ENCODE measurements at regions not wholly inside any gene's neighbourhood (a gene's known extent, or its start where the extent isn't known, plus 50 kb on each side); places are given as distances from the start of the nearest gene placed in this dataset.
"Not testable (repeated sequence)": the region's sequence is repeated elsewhere in the genome, so short reads cannot be mapped to it uniquely, and the experiment has no call there.

DNA sequence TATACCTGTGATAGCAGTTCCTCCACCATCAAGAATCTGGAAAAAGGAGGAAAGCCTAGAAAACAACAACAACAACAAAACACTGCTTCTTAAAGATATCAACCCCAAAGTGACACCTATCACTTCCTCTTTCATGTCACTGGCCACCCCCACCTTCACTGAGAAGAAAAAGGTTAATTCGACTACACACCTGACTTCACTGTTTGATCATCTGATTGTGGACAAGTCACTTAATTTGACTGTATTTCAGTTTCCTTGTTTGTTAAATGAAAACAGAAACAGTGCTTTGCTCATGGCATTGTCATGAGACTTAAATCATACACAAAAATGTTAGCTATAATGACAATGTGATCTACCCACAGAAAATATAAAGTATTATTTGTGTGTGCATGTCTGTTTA, 280.6 kb upstream of the SULF2 start:
- no peak for DNase-seq (ENCODE audit: low read depth in 2 of 3, low spot score in 1 of 3)

DNA sequence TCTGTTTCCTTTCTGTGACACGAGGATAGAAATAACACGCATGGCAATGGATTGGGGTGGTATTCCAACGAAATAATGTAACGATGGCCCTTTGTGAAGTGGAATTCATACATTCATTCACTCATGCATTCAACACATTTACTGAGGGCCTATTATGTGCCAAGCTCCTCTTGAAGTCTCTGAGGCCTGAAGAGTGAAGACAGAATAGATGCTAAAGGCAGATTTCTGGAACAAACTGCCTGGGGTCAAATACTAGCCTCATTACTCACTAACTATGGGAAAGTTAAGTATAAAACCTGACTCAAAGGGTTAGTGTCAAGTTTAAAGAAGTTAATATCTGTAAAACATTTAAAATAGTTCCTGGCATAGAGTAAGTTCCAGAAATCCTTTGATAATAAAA, 279.6 kb upstream of the SULF2 start:
- DNase-seq (ENCODE audit: low read depth in 2 of 3, low spot score in 1 of 3): no peak

DNA sequence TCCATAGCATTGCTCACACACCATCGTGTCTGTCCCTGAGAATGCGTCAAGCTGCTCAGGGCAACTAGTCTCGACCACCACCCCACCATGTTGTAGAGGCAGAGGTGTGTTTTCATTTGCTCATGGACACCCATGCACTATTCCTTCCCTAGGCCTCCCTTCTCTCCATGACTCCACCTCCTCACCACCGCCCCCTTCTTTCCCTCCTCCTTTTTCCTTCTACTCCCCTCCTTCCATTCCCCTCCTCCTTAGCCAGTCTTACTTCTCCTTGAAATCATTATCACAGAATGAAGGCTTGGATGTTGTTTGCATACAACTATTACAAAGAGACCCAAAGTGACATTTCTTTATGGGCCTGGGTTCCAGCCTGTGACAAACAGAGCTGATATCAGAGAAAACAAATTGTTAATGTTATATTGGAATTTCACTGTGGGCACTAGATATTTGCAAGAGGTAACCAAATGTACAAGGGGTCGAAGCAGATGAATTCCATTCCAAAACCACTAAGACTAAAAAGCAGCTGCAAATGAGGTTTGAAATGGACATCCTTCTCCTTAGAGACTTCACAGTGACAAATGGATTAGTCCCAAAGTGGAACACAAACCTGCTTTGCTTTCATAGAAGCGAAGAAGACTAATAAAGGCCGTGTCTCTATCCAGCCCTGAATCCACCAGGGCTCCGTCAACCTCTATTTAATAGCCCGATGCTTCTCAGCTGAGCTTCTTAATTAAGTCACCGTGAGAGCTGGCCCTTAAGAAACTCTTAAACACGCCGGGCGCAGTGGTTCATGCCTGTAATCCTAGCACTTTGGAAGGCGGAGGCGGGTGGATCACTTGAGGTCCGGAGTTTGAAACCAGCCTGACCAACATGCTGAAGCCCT, 275.8 kb upstream of the SULF2 start:
- DNase-seq (ENCODE audit: low read depth in 2 of 3, low spot score in 1 of 3): no peak

DNA sequence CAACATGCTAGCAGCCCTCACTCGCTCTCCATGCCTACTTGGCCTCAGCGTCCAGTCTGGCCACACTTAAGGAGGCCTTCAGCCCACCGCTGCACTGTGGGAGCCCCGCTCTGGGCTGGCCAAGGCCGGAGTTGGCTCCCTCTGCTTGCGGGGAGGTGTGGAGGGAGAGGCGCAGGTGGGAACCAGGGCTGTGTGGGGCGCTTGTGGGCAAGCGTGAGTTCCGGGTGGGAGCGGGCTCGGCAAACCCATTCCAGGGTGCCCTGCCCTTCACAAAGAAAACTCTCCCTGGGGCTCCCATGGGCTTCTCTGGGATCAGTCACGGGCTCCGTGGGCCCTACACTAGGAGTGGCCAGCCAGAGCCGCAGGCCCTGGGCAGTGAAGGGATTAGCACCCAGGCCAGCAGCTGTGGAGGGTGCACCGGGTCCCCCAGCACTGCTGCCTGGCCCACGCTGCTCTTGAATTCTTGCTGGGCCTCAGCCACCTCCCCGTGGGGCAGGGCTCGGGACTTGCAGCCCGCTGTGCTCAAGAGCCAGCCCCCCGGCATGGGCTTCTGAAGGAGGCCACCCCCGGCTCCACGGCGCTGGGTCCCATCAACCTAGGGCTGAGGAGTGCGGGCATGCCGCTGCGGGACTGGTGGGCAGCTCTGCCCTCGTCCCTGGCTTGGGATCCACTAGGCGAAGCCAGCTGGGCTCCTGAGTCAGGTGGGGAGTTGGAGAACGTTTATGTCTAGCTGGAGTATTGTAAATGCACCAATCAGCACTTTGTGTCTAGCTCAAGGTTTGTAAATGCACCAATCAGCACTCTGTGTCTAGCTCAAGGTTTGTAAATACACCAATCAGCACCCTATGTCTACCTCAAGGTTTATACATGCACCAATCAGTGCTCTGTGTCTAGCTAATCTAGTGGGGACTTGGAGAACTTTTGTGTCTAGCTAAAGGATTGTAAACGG, 273.6 kb upstream of the SULF2 start:
- DNase-seq (ENCODE audit: low read depth in 2 of 3, low spot score in 1 of 3): no peak

DNA sequence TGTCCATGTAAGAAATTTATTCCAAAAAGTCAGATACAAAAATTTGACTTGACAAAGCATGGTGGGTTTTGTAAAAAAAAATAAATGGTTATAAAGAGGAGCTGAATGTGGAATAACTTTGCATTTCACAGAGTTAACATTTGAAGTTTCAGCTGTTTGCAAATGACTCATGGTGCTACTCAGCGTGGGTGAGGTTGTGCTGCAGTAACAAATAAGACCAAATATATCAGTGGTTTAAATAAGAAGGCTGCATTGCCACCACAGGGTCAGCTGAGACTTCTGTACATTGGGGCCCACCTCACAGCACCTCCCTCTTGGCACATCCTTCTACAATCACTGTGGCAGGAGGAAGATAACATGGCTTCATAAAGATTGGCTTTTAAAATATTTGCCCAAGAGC, 272.5 kb upstream of the SULF2 start:
- no peak for DNase-seq (ENCODE audit: low read depth in 2 of 3, low spot score in 1 of 3)

DNA sequence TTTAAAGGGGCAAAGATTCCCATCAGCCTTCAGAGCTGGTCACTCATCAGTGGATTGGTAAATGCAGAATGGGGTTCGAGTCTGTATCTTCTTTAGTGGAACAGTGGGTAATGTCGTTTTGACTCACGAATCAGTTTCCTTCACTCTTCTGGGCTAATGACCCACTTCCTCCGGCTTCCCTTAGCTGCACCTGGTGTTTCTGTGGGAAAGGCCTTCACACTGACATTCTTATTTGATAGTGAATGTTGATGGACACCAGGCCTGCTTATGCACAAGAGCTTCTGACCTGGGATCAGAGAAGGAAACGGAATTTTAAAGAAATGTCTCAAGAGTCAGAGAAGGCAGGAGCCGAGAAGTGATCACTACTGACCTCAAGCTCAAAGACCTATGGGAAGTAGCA, 272.0 kb upstream of the SULF2 start:
- DNase-seq (ENCODE audit: low read depth in 2 of 3, low spot score in 1 of 3): no peak

DNA sequence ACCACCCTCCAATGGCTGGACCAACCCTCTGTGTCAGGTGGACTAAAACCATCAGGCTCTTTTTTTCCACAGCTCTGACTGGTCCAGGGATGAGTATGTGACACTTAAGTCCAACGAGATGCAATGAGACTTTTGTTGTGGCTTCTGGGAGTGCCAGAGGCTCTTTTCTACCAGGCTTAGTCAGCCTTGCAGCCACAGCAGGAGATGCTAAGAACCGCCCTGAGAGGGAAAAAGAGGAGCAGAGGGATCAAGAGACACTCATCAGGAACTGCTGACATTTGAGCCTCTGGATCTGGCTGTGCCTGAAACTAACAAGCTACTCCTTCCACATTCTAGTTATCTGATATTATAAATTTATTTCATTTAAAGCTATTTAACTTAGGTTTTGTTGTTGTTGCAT, 270.9 kb upstream of the SULF2 start:
- no peak for DNase-seq (ENCODE audit: low read depth in 2 of 3, low spot score in 1 of 3)

DNA sequence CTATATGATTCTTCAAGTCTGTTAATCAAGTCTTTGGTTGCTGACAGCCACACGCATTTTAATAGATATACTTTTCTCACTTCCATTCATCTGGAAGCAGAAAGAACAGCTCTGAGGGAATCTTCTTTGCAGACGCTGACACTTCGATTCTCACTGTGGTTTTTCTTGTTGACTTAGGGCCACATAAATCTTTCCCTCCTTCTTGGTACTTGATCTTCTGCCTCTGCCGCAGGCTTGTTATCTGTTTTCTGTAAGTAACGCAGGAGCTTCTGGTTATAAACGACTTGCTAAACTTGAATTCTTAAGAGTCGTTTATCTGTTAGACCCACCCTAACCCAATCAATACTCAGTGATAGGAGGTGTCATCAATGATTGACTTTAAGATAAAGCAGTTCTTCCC, 268.8 kb upstream of the SULF2 start:
- DNase-seq (ENCODE audit: low read depth in 2 of 3, low spot score in 1 of 3): no peak

DNA sequence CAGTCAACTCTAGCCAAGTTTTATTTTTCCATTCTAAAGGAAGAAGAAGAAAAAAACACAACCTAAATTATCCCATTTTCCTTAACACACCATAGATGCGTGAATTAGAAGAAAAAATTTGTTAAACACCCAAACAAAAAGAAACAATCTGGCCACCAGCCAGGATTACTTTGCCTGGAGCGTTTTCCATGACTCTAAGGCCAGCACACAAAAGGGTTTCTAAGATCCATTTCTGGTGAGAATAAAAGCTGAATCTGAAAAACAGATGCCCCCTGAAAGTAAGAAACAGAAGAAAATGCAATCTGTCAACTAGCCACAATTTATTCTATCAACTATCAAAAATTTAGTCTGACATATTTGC, 267.2 kb upstream of the SULF2 start:
- no peak for DNase-seq (ENCODE audit: low read depth in 2 of 3, low spot score in 1 of 3)

DNA sequence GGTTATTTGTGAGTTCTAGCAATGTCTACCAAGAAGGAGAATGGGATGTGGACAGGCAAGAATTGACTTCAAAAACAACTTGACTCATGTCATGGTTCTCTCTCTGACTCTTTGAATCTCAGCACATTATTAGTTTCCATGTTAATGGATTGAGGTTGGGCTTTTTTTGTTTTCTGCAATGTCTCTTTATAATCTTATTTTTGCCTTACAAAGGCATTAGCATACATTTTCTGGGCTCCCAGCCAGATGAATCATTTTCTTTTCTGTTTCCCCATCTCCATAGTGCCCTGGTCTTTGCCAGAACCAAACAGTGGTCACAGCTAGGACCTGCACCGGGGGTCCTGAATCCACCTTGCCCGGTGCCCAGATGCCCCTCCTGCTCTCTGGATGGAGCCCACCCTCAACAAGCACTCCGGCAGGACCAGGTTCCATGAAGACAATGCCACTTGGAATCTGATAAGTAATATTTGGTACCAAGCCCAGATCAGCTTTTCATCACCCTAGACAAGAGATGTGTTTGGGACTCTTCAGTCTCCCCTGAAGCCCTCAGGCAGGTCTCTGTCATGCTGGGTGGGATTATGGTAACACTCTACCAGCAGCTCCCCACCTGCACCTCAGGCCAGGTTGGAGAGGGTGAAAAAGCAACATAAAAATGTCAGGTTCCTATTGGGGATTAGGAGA, 266.7 kb upstream of the SULF2 start:
- DNase-seq (ENCODE audit: low read depth in 2 of 3, low spot score in 1 of 3): no peak

DNA sequence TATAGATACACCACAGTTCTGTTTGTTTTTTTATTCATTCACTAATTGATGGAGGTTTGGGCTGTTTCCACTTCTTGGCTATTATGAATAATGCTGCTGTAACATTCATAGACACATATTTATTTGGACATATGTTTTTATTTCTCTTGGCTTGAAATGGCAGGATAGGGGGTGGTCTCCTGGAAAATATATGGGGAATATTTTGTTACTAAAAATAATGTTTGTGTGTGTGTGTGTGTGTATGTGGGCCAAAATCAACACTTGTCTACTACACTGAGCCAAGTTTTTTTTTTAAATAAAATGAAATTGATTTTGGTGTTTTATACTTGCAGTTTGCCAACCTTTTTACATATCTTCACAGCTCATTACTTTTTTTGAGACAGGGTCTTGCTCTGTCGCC, 264.4 kb upstream of the SULF2 start:
- no peak for DNase-seq (ENCODE audit: low read depth in 2 of 3, low spot score in 1 of 3)

DNA sequence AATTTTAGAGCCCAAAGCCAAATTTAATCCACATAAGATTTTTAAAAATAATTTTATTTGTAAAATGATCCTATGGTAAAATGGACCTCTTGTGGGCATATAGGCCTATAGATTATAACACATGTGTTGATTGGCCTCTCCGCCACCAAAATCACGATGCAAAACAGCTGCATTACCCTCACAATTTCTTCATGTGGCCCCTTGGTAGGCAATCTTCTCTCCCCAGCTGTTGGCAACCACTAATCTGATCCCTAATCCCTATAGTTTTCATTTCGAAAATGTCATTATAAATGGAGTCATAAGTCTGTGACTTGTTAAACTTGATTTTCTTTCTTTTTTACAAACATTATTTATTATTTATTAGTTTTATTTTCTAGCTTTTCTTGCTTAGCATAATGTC, 263.9 kb upstream of the SULF2 start:
- DNase-seq (ENCODE audit: low read depth in 2 of 3, low spot score in 1 of 3): no peak

DNA sequence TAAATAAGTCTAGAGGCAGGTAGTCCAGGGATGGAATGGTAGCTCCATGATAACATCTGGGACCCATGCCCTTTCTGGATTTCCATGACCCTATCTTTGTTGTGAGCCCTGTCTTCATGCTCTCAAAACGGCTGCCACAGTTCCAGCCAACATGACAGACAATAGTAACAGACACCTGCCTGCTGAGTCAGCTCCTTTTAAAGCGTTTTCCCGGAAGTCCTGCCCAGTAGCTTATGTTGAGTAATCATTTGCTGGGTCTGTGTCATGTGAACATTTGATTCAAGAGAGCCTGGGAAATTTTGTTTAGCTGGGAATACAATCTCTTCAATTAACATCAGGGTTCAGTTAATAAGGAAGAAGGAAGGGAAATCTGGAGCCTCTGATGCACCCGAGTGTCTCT, 262.2 kb upstream of the SULF2 start:
- DNase-seq (ENCODE audit: low read depth in 2 of 3, low spot score in 1 of 3): no peak

DNA sequence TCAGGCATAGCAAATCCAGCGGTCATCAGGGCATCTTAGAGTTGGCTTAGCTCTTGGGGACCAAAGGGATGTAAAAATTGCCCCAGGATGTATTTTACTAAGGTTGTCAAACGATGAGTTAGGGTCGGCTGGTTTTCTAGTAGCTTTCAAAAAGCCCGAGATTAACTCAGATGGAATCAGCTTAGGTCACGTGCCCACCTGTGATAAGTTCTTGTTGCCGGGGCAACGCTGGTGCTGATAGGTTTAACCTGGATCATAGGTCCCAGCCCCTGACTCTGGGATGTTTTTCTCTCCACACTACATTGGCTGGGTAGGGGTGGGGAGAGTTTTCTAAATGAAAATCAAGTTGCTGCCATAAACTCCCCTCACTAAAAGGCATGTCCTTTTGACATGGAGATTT, 257.3 kb upstream of the SULF2 start:
- no peak for DNase-seq (ENCODE audit: low read depth in 2 of 3, low spot score in 1 of 3)

DNA sequence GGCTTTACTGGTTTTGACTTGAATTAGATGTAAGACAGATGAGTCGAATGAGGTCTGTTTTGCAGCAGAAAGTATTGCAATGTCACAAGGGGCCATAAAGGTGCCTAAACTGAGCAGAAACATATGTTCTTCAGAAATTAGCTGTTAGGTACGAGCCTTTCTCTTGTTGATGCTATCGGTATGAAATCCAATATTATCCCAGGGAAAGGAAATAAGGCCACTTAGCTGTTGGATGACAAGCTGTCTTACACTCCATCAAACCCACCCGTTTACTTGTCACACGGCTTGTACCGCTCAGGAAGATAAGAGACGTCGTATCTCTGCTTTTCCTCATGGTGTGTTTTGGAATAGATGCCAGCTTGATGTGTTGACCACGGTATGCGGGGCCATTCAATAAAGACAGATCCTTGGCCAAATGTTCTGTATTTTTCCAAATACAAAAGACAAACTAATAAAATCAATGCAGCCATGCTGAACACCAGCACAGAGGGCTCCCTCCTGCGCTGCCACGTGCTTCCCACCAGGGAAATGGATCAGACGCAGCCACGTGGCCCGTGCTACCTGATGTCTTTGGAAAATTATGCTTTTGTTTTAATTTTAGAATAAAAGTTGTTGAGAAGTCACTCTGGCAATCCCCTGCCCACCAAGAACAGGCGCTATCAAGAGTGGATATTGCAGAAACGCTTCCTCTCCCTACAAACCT, 255.9 kb upstream of the SULF2 start:
- DNase-seq (ENCODE audit: low read depth in 2 of 3, low spot score in 1 of 3): no peak

DNA sequence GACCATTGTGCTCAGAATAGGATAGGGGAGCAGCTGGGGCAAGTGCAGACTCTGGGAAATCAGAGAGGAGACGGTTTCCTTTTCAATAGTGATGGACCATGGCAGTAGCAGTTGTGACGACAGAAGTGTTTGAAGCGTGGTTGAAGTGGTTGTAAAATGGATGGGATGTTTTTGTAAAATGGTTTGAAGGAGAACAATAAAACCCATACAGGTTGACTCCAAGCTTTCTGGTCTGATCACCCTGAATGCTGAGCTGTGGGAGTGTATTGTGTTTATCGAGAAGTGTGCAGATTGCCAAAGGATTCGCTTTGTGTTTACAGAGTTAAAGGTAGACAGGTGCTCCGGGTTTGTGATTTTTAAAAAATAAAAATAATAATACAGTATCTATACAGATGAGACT, 255.2 kb upstream of the SULF2 start:
- DNase-seq (ENCODE audit: low read depth in 2 of 3, low spot score in 1 of 3): no peak

DNA sequence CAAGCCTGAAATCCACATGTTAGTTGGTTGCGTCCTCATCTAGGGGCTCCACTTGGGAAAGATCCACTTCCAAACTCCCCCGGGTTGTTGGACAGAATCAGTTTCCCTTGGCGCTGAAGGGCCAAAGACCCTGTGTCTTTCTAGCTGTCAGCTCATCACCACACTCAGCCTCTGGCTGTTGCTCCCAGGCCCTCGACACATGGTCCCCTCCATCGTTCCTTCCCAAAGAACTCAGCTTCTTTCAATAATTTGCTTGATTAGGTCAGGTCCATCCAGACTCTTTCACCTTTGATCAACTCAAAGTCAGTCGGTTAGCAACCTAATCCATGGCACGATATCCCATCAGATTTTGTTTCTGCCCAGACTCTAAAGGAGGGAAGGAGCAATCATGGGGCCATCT, 254.8 kb upstream of the SULF2 start:
- DNase-seq (ENCODE audit: low read depth in 2 of 3, low spot score in 1 of 3): no peak

DNA sequence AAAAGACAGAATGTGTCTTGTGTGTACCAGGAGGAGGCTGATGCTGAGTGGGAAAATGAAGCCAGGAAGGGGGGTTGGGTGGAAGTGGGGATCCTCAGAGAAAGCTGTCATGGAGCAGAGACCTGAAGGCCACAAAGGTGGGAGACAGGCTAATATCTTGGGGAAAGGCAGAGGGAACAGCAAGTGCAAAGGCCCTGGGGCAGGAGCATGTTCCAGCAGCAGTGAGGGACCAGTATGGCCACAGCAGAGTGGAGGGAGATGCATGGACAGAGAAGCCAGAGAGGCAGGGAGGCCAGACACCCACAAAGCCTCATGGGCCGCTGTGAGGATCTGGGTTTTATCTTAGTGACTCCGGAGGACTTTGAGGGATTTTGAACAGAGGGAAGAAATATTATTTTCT, 254.2 kb upstream of the SULF2 start:
- no peak for DNase-seq (ENCODE audit: low read depth in 2 of 3, low spot score in 1 of 3)

DNA sequence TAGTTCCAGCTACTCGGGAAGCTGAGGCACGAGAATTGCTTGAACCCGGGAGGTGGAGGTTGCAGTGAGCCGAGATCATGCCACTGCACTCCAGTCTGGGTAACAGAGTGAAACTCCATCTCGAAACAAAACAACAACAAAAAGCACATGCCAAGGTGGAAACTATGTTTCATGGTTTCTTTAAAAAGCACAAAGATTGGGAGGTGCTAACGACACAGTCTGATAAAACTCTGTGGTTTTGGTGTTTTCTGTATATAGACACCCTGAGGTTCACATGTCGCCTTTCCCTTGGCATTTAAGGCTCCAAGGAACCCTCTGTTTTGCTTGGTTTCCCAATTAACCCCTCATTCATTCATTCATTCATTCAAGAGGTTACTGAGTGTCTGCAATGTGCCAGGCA, 253.4 kb upstream of the SULF2 start:
- no peak for DNase-seq (ENCODE audit: low read depth in 2 of 3, low spot score in 1 of 3)

DNA sequence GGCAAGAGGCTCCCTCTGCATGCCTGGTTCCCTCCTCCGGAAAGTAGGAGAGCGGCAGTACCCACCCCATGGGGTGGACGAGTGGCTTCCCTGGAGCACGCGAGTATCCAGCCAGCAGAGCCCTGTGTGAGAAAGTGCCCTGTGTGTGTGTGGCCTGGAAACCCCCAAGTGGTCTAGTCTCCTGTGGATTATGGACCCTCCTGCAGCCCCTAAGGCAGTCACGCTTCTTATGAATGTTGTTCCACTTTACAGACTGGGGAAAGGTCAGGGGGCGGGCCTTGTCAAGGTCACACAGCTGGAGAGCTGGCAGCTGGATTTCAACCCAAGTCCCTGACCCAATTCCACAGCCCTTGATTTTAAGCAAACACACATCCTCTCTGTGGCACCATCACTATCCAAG, 252.5 kb upstream of the SULF2 start:
- DNase-seq (ENCODE audit: low read depth in 2 of 3, low spot score in 1 of 3): not testable (repeated sequence)
